ENCODE measurements at regions not wholly inside any gene's neighbourhood (a gene's known extent, or its start where the extent isn't known, plus 50 kb on each side); places are given as distances from the start of the nearest gene placed in this dataset.

DNA sequence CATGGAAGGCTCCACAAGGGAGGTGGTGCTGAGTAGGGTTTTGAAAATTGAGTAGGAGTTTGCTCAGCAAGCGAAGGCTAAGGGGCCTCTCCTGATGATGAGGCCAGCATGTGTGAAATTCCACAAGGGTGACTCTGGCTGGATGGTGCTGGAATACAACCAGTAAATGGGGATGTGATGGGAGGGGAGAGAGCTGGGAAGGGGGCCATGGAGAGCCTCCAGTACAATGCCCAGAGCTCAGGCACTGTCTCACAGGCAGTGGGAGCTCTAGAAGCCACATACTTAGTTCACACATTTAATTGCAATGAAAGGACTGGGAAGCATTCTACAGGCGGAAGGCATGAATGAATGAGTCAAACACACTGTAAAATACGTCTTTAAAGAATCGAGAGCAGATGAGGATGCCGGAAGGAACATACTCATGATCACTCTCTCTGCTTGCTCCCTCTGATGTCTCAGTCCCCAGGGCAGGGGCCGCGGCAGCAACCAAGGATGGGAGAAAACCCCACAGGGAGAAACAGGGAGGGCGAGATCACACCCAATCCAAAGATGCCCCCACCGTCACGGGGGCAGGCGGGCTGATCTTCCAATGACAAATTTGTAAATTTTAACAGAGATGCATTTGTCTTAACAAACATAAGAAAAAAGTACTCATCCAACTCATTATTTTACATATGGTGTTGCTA lies 261.0 kb downstream of the NSG2 start:
- H3K4me1 ChIP-seq, result peaks cover 0 to 3% (median 1%) of the 10 kb centered on the region in 6 donors
- 74 to 85% (median 78%) methylated on average over 11 of the region's 11 CpGs for WGBS, 5 donors
- H3K27ac ChIP-seq, result no peak overlapping the region
- no peak overlapping the region for H3K4me3 ChIP-seq
- H3K9me3 ChIP-seq, result no peaks in the 10 kb centered on the region
- no peaks in the 10 kb centered on the region for H3K36me3 ChIP-seq
- peaks cover 0 to 87% (median 7%) of the 10 kb centered on the region in 7 donors for H3K27me3 ChIP-seq (replicated peaks in 1 of 7)
- no peak for DNase-seq
- intact Hi-C loops (cut with DNase I; ENCODE audit: low total_unique reads), result no loop called here
- TF ChIP-seq, protein P1, sequence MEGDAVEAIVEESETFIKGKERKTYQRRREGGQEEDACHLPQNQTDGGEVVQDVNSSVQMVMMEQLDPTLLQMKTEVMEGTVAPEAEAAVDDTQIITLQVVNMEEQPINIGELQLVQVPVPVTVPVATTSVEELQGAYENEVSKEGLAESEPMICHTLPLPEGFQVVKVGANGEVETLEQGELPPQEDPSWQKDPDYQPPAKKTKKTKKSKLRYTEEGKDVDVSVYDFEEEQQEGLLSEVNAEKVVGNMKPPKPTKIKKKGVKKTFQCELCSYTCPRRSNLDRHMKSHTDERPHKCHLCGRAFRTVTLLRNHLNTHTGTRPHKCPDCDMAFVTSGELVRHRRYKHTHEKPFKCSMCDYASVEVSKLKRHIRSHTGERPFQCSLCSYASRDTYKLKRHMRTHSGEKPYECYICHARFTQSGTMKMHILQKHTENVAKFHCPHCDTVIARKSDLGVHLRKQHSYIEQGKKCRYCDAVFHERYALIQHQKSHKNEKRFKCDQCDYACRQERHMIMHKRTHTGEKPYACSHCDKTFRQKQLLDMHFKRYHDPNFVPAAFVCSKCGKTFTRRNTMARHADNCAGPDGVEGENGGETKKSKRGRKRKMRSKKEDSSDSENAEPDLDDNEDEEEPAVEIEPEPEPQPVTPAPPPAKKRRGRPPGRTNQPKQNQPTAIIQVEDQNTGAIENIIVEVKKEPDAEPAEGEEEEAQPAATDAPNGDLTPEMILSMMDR (IDR thresholded peaks at IDR 0.05 in 8 of 11, conservative IDR thresholded peaks at IDR 0.05 in 3 of 11), result no peak
- TF ChIP-seq POLR2AphosphoS5 (IDR thresholded peaks at IDR 0.05) (no peak), POLR2A (IDR thresholded peaks at IDR 0.05) (no peak)

DNA sequence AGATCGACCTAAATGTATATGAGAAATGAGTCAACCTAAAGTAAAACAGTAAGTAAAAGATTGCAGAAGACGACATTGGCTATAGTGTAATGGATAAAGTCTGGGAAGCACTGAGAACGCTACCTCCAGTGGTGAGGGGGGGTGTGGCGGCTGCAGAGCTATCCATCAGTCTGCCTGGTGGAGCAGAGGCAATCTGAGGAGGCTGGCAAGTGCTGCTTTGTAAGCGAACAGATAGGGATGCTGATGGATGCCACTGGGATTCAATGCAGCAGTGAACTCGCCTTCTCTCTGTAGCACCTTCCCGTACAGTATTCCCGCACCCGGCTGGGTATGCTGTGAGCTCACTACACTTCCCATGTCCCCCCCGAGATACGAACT lies 261.5 kb downstream of the NSG2 start:
- H3K9me3 ChIP-seq, result no peaks in the 10 kb centered on the region
- H3K4me3 ChIP-seq, result no peak overlapping the region
- peaks cover 0 to 8% (median 6%) of the 10 kb centered on the region in 6 donors for H3K4me1 ChIP-seq
- intact Hi-C loops (cut with DNase I; ENCODE audit: low total_unique reads), result no loop called here
- TF ChIP-seq, protein P1 (IDR thresholded peaks at IDR 0.05 in 8 of 11, conservative IDR thresholded peaks at IDR 0.05 in 3 of 11), result no peak
- TF ChIP-seq POLR2AphosphoS5 (IDR thresholded peaks at IDR 0.05), result no peak
- TF ChIP-seq POLR2A (IDR thresholded peaks at IDR 0.05), result no peak
- H3K36me3 ChIP-seq, result no peaks in the 10 kb centered on the region
- 49 to 64% (median 59%) methylated on average over 11 of the region's 11 CpGs for WGBS, 5 donors
- DNase-seq, result no peak
- H3K27ac ChIP-seq, result no peak overlapping the region
- peaks cover 0 to 90% (median 12%) of the 10 kb centered on the region in 7 donors for H3K27me3 ChIP-seq (replicated peaks in 1 of 7)

DNA sequence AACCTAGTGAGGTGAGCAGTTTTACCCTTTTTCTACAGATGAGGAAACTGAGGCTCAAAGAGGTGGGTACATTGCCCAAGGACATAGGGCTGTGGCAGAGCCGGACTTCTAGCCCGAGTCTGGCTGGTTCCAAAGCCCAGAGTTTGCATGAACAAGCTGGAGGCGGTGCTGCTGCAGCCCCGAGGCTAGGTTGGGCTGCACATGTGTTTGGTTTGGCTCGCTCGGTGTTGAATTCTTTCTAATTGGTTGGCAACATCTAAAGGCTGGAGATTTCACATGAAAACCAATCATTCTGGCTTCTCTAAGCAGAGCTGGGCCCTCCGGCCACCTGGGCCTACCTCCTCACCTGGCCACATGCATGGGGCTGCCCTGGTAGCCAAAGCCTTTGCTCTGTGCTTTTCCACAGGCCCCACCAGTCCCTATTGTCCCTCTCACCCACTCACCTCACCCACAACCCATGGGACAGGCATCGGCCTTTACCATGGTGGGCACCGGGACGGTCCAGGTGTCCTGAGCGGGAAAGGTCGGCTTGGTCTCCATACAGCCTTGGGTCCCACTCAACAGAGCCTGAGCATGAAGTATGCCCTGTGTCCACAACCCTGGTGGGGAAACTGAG lies 262.3 kb downstream of the NSG2 start:
- DNase-seq, result no peak
- no peak for TF ChIP-seq POLR2A (IDR thresholded peaks at IDR 0.05)
- TF ChIP-seq POLR2AphosphoS5 (IDR thresholded peaks at IDR 0.05), result no peak
- TF ChIP-seq, protein P1 (IDR thresholded peaks at IDR 0.05 in 8 of 11, conservative IDR thresholded peaks at IDR 0.05 in 3 of 11), result no peak
- H3K27me3 ChIP-seq (replicated peaks in 1 of 7), result peaks cover 0 to 90% (median 19%) of the 10 kb centered on the region in 7 donors
- H3K36me3 ChIP-seq, result no peaks in the 10 kb centered on the region
- no peak overlapping the region for H3K27ac ChIP-seq
- intact Hi-C loops (cut with DNase I; ENCODE audit: low total_unique reads), result no loop called here
- WGBS, 5 donors, result 85 to 91% (median 86%) methylated on average over 12 of the region's 12 CpGs
- peaks cover 0 to 12% (median 9%) of the 10 kb centered on the region in 6 donors for H3K4me1 ChIP-seq
- H3K4me3 ChIP-seq, result no peak overlapping the region
- no peaks in the 10 kb centered on the region for H3K9me3 ChIP-seq

DNA sequence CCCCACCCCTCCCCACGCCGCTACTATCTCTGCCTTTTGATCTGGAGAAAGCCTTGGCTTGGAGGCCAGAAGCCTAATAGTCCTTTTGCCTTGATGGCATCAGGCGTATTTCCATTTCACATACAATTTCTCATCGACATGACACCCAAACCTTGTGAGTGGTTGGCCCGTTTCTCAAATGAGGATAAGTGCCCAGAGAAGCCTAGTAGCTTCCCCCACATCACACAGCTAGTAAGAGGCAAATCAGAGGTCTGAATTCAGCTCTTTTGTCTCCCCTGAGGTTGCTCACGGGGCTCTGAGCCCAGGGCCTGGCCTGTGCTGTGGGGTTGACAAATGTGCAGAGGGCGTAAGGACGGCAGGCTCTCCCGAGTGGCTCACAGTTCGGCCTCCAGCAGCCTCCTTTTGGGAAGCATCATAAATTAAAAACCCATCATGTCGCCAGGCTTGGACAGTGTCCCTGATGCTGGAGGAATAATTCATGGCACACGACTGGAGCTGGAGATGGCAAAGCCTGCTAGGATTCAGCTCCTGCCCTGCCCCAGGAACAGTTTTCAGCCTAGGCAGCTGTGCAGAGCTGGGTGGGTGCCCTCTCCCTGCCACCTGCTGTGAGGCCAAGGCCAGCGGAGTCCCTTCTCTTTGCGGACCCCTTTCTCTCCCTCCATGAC lies 263.8 kb downstream of the NSG2 start:
- peaks cover 0 to 12% (median 9%) of the 10 kb centered on the region in 6 donors for H3K4me1 ChIP-seq
- intact Hi-C loops (cut with DNase I; ENCODE audit: low total_unique reads), result no loop called here
- no peak overlapping the region for H3K4me3 ChIP-seq
- TF ChIP-seq, protein P1 (IDR thresholded peaks at IDR 0.05 in 8 of 11, conservative IDR thresholded peaks at IDR 0.05 in 3 of 11), result no peak
- TF ChIP-seq POLR2AphosphoS5 (IDR thresholded peaks at IDR 0.05) (no peak), POLR2A (IDR thresholded peaks at IDR 0.05) (no peak)
- no peaks in the 10 kb centered on the region for H3K36me3 ChIP-seq
- H3K9me3 ChIP-seq, result no peaks in the 10 kb centered on the region
- no peak overlapping the region for H3K27ac ChIP-seq
- H3K27me3 ChIP-seq (replicated peaks in 1 of 7), result peaks cover 0 to 90% (median 19%) of the 10 kb centered on the region in 7 donors
- 75 to 85% (median 80%) methylated on average over 13 to 14 of the region's 14 CpGs for WGBS, 5 donors
- DNase-seq, result no peak
